GM08714 (cell line): ENCODE measurements at regions not wholly inside any gene's neighbourhood (a gene's known extent, or its start where the extent isn't known, plus 50 kb on each side); places are given as distances from the start of the nearest gene placed in this dataset.

ENCODE experiments used
- H3K4me3 ChIP-seq: fragments of 200-500 bp; sonication (Bioruptor generic); 2 replicates; pipeline ENCODE4 v1.5.1; 2014; ENCODE audit warnings: mild to moderate bottlenecking, low read length, inconsistent platforms
- ZNF274 ChIP-seq: IDR thresholded peaks from 2 replicates; pipeline ENCODE4 v1.6.1; 2012; ENCODE audit warnings: mild to moderate bottlenecking, low read depth, low read length

GRCh38 chr1:221608835-221609320 is 133.0 kb downstream of the DUSP10 start:
- no peak overlapping the region for H3K4me3 ChIP-seq
- TF ChIP-seq ZNF274: no peak

GRCh38 chr1:221611656-221612046 is 130.2 kb downstream of the DUSP10 start:
- H3K4me3 ChIP-seq: no peak overlapping the region
- no peak for TF ChIP-seq ZNF274

GRCh38 chr1:221612047-221612777 is 129.7 kb downstream of the DUSP10 start:
- H3K4me3 ChIP-seq: no peak overlapping the region
- TF ChIP-seq ZNF274: no peak

GRCh38 chr1:221620437-221621384 is 121.2 kb downstream of the DUSP10 start:
- H3K4me3 ChIP-seq: no peak overlapping the region
- no peak for TF ChIP-seq ZNF274

GRCh38 chr1:221621683-221622082 is 120.2 kb downstream of the DUSP10 start:
- H3K4me3 ChIP-seq: no peak overlapping the region
- no peak for TF ChIP-seq ZNF274

GRCh38 chr1:221622389-221622788 is 119.5 kb downstream of the DUSP10 start:
- no peak for TF ChIP-seq ZNF274
- no peak overlapping the region for H3K4me3 ChIP-seq

GRCh38 chr1:221625026-221625425 is 116.9 kb downstream of the DUSP10 start:
- TF ChIP-seq ZNF274: no peak
- H3K4me3 ChIP-seq: no peak overlapping the region

- no peak overlapping the region for H3K4me3 ChIP-seq
- TF ChIP-seq ZNF274: no peak
Measured at GRCh38 chr1:221626041-221626440, 115.8 kb downstream of the DUSP10 start.

GRCh38 chr1:221630236-221630635 is 111.7 kb downstream of the DUSP10 start:
- H3K4me3 ChIP-seq: no peak overlapping the region
- TF ChIP-seq ZNF274: no peak

GRCh38 chr1:221631556-221631955 is 110.3 kb downstream of the DUSP10 start:
- no peak for TF ChIP-seq ZNF274
- no peak overlapping the region for H3K4me3 ChIP-seq

GRCh38 chr1:221632072-221632471 is 109.8 kb downstream of the DUSP10 start:
- TF ChIP-seq ZNF274: no peak

GRCh38 chr1:221633841-221634409 is 108.0 kb downstream of the DUSP10 start:
- no peak for TF ChIP-seq ZNF274
- no peak overlapping the region for H3K4me3 ChIP-seq

More at GRCh38 chr1:221632072-221632471, 109.8 kb downstream of the DUSP10 start:
- no peak overlapping the region for H3K4me3 ChIP-seq

GRCh38 chr1:221634606-221635005 is 107.3 kb downstream of the DUSP10 start:
- no peak overlapping the region for H3K4me3 ChIP-seq
- TF ChIP-seq ZNF274: no peak

- H3K4me3 ChIP-seq: no peak overlapping the region
- no peak for TF ChIP-seq ZNF274
Measured at GRCh38 chr1:221635305-221635704, 106.6 kb downstream of the DUSP10 start.
